ENCODE measurements at regions not wholly inside any gene's neighbourhood (a gene's known extent, or its start where the extent isn't known, plus 50 kb on each side); places are given as distances from the start of the nearest gene placed in this dataset.

DNA sequence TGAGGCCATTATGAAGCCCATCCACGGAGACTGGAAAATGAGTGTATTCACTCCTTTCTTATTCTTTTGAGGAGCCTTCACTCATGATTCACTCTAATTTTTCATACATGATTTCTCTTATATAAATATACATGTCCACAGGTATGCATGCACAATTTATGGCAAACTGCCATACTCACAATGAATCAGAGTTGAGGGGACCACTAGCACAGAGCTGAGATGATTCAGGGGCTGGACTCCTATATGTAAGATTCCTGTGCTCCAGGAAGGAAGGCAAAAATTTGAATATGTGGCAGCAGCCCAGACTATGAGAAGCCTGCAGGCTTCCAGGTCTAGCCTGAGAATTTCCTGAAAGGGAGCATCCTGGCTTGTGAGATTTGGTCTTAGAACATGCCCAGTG is 484.6 kb downstream of the PRELID2 start:
- intact Hi-C loops (cut with micrococcal nuclease; ENCODE audit: unreplicated experiment), result no loop called here
- peaks cover 12% of the 10 kb centered on the region for H3K4me1 ChIP-seq (ENCODE audit: insufficient read depth, low read length, poor library complexity, severe bottlenecking)
- no peak for DNase-seq (ENCODE audit: low spot score)
- no peaks in the 10 kb centered on the region for H3K36me3 ChIP-seq (ENCODE audit: insufficient read depth, low read length, poor library complexity, severe bottlenecking)
- POLR2A ChIA-PET (ENCODE audit: low non-redundant PET), result no interaction called here
- no peaks in the 10 kb centered on the region for H3K27me3 ChIP-seq (replicated peaks; ENCODE audit: insufficient read depth, low read depth, low read length, poor library complexity)
- no peaks in the 10 kb centered on the region for H3K9me3 ChIP-seq (ENCODE audit: low read depth, low read length, poor library complexity, severe bottlenecking)
- CTCF ChIA-PET, result no interaction called here
- H3K4me3 ChIP-seq (ENCODE audit: low read depth, low read length, poor library complexity, severe bottlenecking), result no peak overlapping the region
- H3K27ac ChIP-seq (ENCODE audit: low read depth, low read length, poor library complexity, severe bottlenecking), result no peak overlapping the region
- TF ChIP-seq EZH2 (IDR thresholded peaks at IDR 0.05; ENCODE audit: borderline replicate concordance, low read depth, low read length, poor library complexity, severe bottlenecking), result no peak
- TF ChIP-seq CTCF (conservative IDR thresholded peaks at IDR 0.05; ENCODE audit: low read depth, low read length), result no peak
- BruUV-seq (replicated peaks), result no TSS peak

DNA sequence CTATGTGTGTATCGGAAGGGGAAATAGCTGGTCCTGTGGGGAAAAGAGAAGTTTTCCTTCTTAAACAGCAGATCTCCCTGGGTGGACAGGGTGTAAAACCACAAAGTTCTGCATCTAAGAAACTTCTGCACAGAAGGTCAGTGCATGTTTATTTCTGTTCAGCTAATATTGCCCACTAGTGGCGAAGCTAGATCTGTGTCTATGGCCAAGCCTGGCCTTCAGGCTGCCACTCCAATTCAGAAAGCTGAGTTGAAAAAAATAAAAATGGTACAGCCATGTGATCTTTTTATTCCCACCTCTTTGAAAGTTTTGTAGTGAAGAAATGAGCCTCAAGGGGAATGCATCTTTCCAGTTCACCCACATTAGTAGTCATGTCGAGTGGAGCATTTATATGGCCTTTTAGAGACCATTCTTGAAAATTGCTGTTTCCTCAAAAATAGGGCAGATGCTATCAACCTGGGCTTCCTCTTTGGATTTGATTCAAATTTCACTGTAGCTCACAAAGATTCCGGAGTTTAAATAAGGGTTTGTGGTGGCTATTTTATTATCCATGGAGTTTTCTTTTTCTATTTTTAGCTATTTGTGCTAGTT is 488.0 kb downstream of the PRELID2 start:
- ChIA-PET POLR2A (ENCODE audit: low non-redundant PET) (interaction anchor here (0.6 kb wide), 1 partner anchor 465 kb away, joined by 3 read pairs; no protein-coding TSS in a partner anchor), CTCF (interaction anchor here (0.6 to 1.6 kb wide), 2 partner anchors 298 to 1143 kb away, joined by 4 to 9 read pairs; no protein-coding TSS in a partner anchor)

GRCh38 chr5:145345511-145346287 is 489.4 kb downstream of the PRELID2 start:
- no peak overlapping the region for H3K4me3 ChIP-seq (ENCODE audit: low read depth, low read length, poor library complexity, severe bottlenecking)
- no peak overlapping the region for H3K27ac ChIP-seq (ENCODE audit: low read depth, low read length, poor library complexity, severe bottlenecking)
- intact Hi-C loops (cut with micrococcal nuclease; ENCODE audit: unreplicated experiment), result loop anchor here (5.0 to 10.0 kb wide), 2 partner anchors 98 to 1141 kb away; no protein-coding TSS in a partner anchor
- H3K27me3 ChIP-seq (replicated peaks; ENCODE audit: insufficient read depth, low read depth, low read length, poor library complexity), result no peaks in the 10 kb centered on the region
- ChIA-PET POLR2A (ENCODE audit: low non-redundant PET) (no interaction called here), CTCF (interaction anchor here (1.6 kb wide), 1 partner anchor 1142 kb away, joined by 4 read pairs; no protein-coding TSS in a partner anchor)
- no TSS peak for BruUV-seq (replicated peaks)
- DNase-seq (ENCODE audit: low spot score), result no peak
- no peaks in the 10 kb centered on the region for H3K36me3 ChIP-seq (ENCODE audit: insufficient read depth, low read length, poor library complexity, severe bottlenecking)
- peaks cover 17% of the 10 kb centered on the region for H3K4me1 ChIP-seq (ENCODE audit: insufficient read depth, low read length, poor library complexity, severe bottlenecking)
- H3K9me3 ChIP-seq (ENCODE audit: low read depth, low read length, poor library complexity, severe bottlenecking), result peaks cover 5% of the 10 kb centered on the region
- no peak for TF ChIP-seq EZH2 (IDR thresholded peaks at IDR 0.05; ENCODE audit: borderline replicate concordance, low read depth, low read length, poor library complexity, severe bottlenecking)
- no peak for TF ChIP-seq CTCF (conservative IDR thresholded peaks at IDR 0.05; ENCODE audit: low read depth, low read length)

More for the DNA sequence above, 488.0 kb downstream of the PRELID2 start:
- no peaks in the 10 kb centered on the region for H3K27me3 ChIP-seq (replicated peaks; ENCODE audit: insufficient read depth, low read depth, low read length, poor library complexity)
- H3K4me1 ChIP-seq (ENCODE audit: insufficient read depth, low read length, poor library complexity, severe bottlenecking), result peaks cover 17% of the 10 kb centered on the region
- no peak overlapping the region for H3K4me3 ChIP-seq (ENCODE audit: low read depth, low read length, poor library complexity, severe bottlenecking)
- TF ChIP-seq EZH2 (IDR thresholded peaks at IDR 0.05; ENCODE audit: borderline replicate concordance, low read depth, low read length, poor library complexity, severe bottlenecking) (no peak), CTCF (conservative IDR thresholded peaks at IDR 0.05; ENCODE audit: low read depth, low read length) (peak; percentile 79)
- BruUV-seq (replicated peaks), result no TSS peak
- no peak overlapping the region for H3K27ac ChIP-seq (ENCODE audit: low read depth, low read length, poor library complexity, severe bottlenecking)
- intact Hi-C loops (cut with micrococcal nuclease; ENCODE audit: unreplicated experiment), result loop anchor here (5.0 to 10.0 kb wide), 2 partner anchors 100 to 1142 kb away; no protein-coding TSS in a partner anchor
- H3K9me3 ChIP-seq (ENCODE audit: low read depth, low read length, poor library complexity, severe bottlenecking), result peaks cover 2% of the 10 kb centered on the region
- no peaks in the 10 kb centered on the region for H3K36me3 ChIP-seq (ENCODE audit: insufficient read depth, low read length, poor library complexity, severe bottlenecking)
- DNase-seq (ENCODE audit: low spot score), result peak; percentile 83

Measured in A673 (cell line).